HG03457 (cell line): ENCODE measurements at regions not wholly inside any gene's neighbourhood (a gene's known extent, or its start where the extent isn't known, plus 50 kb on each side); places are given as distances from the start of the nearest gene placed in this dataset.

Experiments
- ATAC-seq: cut with Tn5 transposase; IDR thresholded peaks from one replicate; pipeline ENCODE4 v1.9.1; 2021; ENCODE audit warnings: moderate number of reproducible peaks; ENCODE audit not compliant: unreplicated experiment

DNA sequence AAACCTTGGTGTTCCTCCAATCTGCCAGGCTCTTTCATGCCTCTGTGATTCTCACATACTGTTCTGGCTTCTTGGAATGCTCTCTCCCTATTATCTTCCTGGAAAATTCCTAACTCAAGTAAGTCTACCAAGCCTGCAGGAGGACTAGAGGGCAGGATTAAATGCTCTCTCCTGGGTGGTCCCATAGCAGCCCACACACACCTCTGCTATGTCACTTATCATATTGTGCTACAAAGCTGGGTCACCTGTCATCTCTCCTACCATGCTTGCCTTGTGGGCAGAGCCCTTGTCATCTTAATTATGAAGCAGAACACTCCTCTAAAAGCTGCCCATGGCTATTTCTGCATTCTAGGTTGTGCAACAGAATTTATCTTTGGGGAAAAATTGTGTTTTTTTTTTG lies 344.5 kb upstream of the NOCT start:
- ATAC-seq, result no peak

DNA sequence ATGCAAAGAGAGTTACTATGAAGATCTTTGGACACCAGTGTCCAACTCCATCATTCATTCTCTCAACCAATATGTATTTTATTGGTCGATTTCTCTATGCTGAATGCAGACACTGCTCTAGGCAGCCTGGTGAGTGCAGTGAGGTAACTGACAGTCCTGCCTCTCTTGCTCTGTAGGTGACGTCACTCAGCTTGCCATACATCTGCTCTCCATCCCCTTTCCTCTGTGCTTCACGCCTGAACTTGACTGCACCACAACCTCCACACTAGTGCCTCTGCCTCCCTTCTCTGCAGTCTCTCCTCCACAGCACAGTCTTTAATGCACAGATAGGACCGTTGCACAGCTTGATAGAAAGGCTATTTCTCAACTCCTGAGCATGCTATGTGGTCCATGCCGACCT lies 344.9 kb upstream of the NOCT start:
- ATAC-seq, result no peak

GRCh38 chr4:138669479-138670315 lies 345.9 kb upstream of the NOCT start:
- no peak for ATAC-seq

- no peak for ATAC-seq
Observed at GRCh38 chr4:138668309-138668708, 347.3 kb upstream of the NOCT start.

DNA sequence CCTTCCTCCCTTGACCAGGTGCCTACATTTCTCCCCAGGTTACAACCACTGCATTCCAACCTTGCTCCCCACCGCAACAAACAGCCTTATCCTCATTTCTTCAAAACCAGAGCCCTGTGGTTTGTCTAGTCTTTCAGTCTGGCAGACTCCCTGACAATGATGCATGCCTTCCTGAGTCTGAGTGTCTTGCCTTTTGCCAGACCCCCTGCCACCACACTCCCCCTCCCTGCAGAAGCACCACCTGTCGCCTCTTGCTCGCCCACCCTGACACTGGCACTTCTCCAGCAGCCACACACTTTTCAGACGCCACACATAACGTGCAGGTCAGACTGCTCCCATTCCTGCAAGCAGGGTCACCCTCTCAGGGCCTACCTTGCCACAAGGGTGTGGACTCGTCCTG lies 349.2 kb upstream of the NOCT start:
- no peak for ATAC-seq

DNA sequence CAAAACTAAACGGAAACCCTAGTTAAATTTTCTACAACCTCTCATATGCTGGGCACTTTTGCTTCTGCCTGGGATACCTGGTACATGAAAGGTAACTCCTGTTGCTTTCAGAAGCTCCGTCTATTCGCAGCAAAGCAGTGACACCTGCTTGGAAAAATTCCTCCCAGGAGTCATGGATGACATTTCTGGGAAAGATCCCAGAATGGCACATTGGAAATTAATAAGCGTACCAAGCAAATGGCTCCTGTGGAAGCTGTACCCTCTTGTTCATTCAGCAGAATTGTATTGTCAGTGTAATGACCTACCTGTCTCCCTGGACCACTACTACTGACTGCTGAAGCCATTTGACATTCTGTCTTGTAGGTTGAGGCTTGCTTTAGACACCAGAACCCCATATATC lies 349.7 kb upstream of the NOCT start:
- no peak for ATAC-seq

DNA sequence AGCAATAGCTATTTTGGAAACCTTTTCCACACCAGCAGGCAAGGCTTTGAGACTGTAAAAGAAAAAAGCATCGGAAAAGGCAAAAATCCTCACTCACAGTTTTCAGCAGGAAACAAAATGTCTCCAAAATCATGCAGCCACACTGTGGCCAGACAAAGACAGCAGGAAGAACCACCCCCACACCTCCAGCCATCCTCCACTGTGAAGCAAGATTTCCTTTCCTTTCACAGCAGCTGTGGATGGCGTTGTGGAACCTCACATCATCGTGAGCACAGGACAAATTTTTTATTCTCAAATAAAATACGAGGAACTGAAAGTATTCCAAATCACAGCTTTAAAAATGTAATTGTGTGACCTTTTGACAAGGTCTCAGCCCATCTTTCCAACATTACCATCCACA lies 351.7 kb upstream of the NOCT start:
- no peak for ATAC-seq

DNA sequence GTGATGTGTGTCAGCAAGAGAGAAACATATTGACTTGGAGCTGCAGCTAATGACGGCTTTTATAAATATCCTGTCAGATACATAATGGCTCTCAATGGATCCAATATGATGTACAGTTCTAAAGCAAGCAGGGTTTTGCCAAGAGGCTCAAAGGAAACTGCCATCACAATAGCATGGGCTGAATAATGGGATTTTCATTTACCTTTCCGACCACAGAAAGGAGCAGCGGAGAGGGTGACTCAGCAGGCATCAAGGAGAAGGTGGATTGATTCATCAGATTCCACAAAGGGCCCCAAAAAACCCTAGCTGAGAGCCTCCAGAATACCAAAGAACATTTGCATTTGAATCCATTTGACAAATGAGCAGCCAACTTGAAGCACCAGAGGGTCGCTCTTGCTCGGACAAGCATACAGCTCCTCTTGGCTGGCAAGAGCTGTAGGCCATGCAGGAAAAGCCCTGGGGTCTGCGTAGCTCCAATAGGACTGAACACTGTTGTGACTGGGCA lies 355.7 kb upstream of the NOCT start:
- no peak for ATAC-seq

DNA sequence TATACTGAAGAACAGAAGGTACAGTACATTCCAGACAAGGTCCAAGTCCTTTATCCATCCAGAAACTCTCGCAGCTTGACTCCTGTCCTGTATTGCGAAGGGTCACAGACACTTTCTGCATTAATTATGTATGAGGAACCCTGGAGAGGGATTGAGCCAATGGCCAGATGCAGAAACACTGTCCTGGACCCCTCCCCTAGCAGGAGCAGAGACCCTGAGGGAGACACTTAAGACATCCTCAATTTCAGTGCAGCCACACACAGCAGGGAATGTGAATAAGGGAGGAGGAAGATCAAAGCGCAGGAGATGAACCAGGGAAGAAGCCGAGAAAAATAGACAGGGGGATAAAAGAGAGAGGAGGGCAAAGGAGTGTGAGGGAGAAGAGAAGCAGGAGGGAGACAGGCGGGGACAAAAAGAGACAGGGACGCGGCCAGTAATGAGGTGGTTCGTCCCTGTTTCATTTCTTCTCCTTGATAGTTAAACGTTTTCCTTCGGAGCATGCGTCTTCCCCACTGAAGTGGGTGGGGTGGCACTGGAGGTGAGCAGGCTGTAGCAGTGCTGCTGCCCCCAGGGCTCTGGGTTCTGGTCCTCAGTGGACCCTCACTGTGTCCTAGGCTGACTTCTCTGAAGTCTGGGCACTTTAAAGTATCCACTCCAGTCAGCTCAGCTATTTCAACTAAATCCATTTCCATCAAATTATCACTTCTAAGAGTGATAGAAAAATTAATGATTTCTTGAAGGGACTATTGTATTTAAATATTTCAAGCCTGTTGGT lies 356.4 kb upstream of the NOCT start:
- no peak for ATAC-seq

- no peak for ATAC-seq
Observed at GRCh38 chr4:138658518-138658917, 357.1 kb upstream of the NOCT start.

GRCh38 chr4:138656990-138657389 lies 358.6 kb upstream of the NOCT start:
- ATAC-seq, result no peak

GRCh38 chr4:138655985-138656384 lies 359.6 kb upstream of the NOCT start:
- ATAC-seq, result no peak

DNA sequence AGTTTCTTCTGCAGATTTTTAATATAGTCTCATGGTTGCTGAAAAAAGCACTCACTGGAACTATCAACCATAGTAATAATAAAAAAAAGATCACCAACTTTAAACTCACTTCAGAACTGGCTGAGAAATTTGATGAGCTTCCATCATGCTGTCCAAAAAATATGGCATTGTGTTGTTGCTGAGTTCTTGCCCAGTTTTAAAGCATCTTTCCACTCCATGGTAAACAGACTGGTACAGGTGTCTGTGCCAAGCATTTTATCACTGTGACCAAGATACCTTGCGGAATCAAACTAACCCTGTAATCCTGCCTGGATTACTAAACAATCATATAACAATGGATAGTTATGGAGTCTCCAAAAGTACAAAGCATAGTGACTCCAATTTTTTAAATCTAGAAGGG lies 360.3 kb upstream of the NOCT start:
- no peak for ATAC-seq

- ATAC-seq, result no peak
Observed at GRCh38 chr4:138650929-138651448, 364.6 kb upstream of the NOCT start.

DNA sequence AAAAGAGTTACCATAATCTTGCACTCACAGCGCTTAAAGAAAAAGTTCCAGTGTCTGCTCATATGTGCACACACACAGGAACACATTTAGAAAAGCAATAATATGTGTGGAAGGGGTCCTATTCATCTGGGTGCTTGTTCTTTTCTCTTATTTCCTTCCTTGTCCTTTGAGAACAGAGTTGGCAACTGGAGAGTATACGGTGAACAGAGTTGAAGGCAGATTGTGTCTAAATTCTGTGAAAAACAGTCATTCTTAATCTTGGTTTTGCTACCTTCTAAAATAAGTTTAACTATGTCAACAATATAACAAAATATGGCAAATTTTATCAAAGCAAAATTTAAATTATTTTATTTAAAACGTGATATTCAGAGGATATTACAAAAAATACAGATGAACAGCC lies 365.1 kb upstream of the NOCT start:
- ATAC-seq, result no peak

GRCh38 chr4:138647433-138647832 lies 368.1 kb upstream of the NOCT start:
- ATAC-seq, result no peak

- ATAC-seq, result no peak
Observed at GRCh38 chr4:138646383-138646782, 369.2 kb upstream of the NOCT start.

DNA sequence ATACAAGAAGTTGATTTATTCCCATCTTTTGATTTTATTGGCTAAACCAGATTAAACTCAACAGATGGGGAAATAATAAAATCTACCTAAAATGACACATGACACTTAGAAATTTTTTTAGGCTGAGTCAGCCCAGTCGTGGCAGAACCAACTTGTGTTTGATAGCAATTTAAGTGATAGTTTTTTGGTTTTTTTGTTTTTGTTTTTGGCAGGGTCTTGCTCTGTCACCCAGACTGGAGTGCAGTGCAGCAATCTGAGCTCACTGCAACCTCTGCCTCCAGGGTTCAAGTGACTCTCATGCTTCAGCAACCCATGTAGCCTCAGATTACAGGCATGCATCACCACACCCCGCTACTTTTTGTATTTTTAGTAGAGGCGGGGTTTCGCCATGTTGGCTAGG lies 370.3 kb upstream of the NOCT start:
- ATAC-seq, result no peak

- no peak for ATAC-seq
Observed at GRCh38 chr4:138644322-138644721, 371.3 kb upstream of the NOCT start.

DNA sequence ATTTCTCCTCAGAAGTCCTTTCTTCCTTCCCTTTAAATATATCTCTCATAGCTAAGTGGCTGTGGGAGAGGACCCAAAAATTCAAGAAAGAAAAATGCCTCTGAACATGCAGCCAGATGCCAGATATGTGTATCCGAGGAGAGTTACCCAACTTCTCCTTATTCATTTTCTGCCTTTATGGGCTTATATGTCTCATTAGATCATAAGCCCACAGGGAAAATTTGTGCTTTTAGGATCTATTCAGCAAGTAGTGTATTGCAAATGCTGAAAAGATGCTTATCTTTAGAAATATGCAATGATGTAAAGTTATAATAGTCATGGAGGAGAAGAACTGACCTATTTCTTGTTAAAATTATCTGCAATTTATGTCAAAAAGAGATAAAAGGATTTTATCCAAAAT lies 371.8 kb upstream of the NOCT start:
- no peak for ATAC-seq

DNA sequence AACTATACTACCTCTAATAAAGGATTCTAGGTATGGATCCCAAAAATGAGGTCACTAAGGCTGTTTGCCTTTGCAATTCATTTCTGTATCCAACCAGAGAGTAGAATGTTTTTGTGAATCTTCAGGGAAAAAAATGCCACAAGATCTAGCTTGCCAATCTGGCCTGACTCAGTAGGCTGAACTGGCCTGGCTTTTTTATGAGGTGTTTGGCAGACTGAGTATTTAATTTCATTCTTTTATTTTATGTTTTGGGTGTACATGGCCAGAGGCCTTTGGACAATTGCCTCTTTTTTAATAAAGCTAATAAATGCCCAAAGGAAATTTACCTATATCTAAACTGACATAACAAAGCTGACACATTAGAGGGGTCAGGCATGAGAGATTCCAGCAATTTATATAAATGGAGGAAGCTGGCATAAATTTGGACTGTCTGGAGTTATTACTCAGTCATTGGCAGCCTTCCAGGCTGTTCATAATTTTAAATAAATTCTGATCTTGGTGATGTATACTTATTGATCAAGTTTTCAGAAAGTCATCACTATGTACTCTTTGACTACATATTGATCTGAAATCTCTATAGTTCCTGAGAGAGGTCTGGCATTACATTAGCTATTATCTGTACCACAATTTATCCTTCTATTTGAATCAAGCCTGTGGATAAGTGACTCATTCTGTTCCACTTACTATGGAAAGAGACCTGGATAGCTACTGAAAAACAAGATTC lies 376.4 kb upstream of the NOCT start:
- ATAC-seq, result no peak
